K562 (cell line): ENCODE measurements at regions not wholly inside any gene's neighbourhood (a gene's known extent, or its start where the extent isn't known, plus 50 kb on each side); places are given as distances from the start of the nearest gene placed in this dataset.

Source experiments
- FIP1L1 ChIP-seq: fragments of 200-400 bp; formaldehyde crosslinking; IDR thresholded peaks from 2 replicates; pipeline ENCODE4 v1.6.1; 2018; ENCODE audit warnings: mild to moderate bottlenecking, low read depth, low read length; ENCODE audit not compliant: poor library complexity, severe bottlenecking
- KLF6 ChIP-seq: fragments of 250-450 bp; sonication (Bioruptor Pico); IDR thresholded peaks from 2 replicates; pipeline ENCODE4 v1.4.0; 2020; ENCODE audit warnings: mild to moderate bottlenecking, moderate library complexity, borderline replicate concordance
- MAFG ChIP-seq: fragments of 450-650 bp; conservative IDR thresholded peaks from 2 replicates; pipeline ENCODE4 v1.6.1; 2016; ENCODE audit warnings: missing genetic modification characterization, missing compliant biosample characterization
- POLR2A ChIP-seq: fragments of 450-650 bp; conservative IDR thresholded peaks from 2 replicates; pipeline ENCODE4 v1.6.1; 2016
- PTBP1 ChIP-seq: fragments of 200-400 bp; formaldehyde crosslinking; IDR thresholded peaks from 2 replicates; pipeline ENCODE4 v1.6.1; 2017; ENCODE audit warnings: low read depth, low read length
- SMAD4 ChIP-seq: fragments of 250-450 bp; sonication (Bioruptor Pico); conservative IDR thresholded peaks from 2 replicates; pipeline ENCODE4 v1.8.0; 2021; ENCODE audit warnings: inconsistent platforms, mild to moderate bottlenecking, moderate library complexity
- SREBF1 ChIP-seq: fragments of 150-350 bp; IDR thresholded peaks from 2 replicates; pipeline ENCODE4 v1.6.1; 2014; ENCODE audit warnings: antibody characterized with exemption, low read depth, low read length, borderline replicate concordance
- YY1 ChIP-seq, 3 experiments: IDR thresholded peaks; 2 replicates each; pipeline ENCODE4 v1.6.1; 2011; ENCODE audit warnings: low read length in 2 of 3, mild to moderate bottlenecking in 2 of 3, moderate library complexity in 2 of 3, borderline replicate concordance in 1 of 3, control low read depth in 1 of 3, low read depth in 1 of 3; ENCODE audit not compliant: insufficient read depth in 3 of 3, insufficient replicate concordance in 2 of 3, control insufficient read depth in 1 of 3, insufficient read length in 1 of 3; ENCODE audit errors: extremely low read depth in 1 of 3
- ZC3H8 ChIP-seq: fragments of 450-650 bp; IDR thresholded peaks from 2 replicates; pipeline ENCODE4 v1.6.1; 2017
- ZNF197 ChIP-seq: fragments of 200-800 bp; sonication (Bioruptor generic); IDR thresholded peaks from 2 replicates; pipeline ENCODE4 v1.6.1; 2016; ENCODE audit warnings: low read depth, missing genetic modification characterization, missing compliant biosample characterization
- TF ChIP-seq, protein P1 (sequence below), 2 experiments: fragments of 450-650 bp; IDR thresholded peaks; 2 replicates each; pipeline ENCODE4 v1.6.1; 2016; ENCODE audit warnings: mild to moderate bottlenecking in 2 of 2, borderline replicate concordance in 1 of 2, low read depth in 1 of 2, moderate library complexity in 1 of 2
- TF ChIP-seq, protein P2 (sequence below): fragments of 200-800 bp; sonication (Bioruptor generic); IDR thresholded peaks from 2 replicates; pipeline ENCODE4 v1.6.1; 2017; ENCODE audit warnings: missing genetic modification characterization, missing compliant biosample characterization
- TF ChIP-seq, protein P3 (sequence below): fragments of 450-650 bp; formaldehyde crosslinking; IDR thresholded peaks from 2 replicates; pipeline ENCODE4 v1.4.0; 2020; ENCODE audit warnings: mild to moderate bottlenecking
- TF ChIP-seq, protein P4 (sequence below): sonication (generic); formaldehyde crosslinking; IDR thresholded peaks from 2 replicates; pipeline ENCODE4 v1.8.1; 2022; ENCODE audit warnings: missing genetic modification reagents

DNA sequence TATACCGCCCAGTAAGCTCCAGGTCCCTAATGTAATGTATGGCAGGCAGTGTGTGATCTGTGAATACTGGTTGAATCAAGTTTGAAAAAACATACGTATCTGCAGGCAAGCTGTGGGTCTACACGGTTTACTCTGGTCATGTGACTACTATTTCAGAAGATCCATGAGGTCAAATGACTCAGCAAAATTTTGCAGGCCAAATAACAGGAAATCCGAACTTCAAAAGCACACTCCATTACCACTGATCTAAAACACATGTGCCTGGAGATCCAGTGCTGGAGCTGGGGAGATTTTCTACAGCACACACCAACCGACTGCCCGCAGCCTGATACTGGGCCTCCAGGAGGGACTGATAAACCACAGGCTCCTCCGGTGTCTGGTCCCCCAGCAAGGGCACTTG is 64.5 kb upstream of the SLC44A3 start (continued):
- TF ChIP-seq YY1 (IDR thresholded peaks at IDR 0.05; ENCODE audit: borderline replicate concordance in 1 of 3, control insufficient read depth in 1 of 3, extremely low read depth in 1 of 3, insufficient read depth in 3 of 3, insufficient read length in 1 of 3, insufficient replicate concordance in 2 of 3, low read depth in 1 of 3, low read length in 2 of 3) (no peak), MAFG (tag) (peak; percentile 99), ZNF197 (CRISPR knock-in tag) (no peak), PTBP1 (no peak), POLR2A (no peak), ZC3H8 (no peak), SMAD4 (peak; percentile 72; the same call in 1 of the 2 replicates), FIP1L1 (no peak), SREBF1 (no peak), KLF6 (no peak)
- TF ChIP-seq, protein P1, sequence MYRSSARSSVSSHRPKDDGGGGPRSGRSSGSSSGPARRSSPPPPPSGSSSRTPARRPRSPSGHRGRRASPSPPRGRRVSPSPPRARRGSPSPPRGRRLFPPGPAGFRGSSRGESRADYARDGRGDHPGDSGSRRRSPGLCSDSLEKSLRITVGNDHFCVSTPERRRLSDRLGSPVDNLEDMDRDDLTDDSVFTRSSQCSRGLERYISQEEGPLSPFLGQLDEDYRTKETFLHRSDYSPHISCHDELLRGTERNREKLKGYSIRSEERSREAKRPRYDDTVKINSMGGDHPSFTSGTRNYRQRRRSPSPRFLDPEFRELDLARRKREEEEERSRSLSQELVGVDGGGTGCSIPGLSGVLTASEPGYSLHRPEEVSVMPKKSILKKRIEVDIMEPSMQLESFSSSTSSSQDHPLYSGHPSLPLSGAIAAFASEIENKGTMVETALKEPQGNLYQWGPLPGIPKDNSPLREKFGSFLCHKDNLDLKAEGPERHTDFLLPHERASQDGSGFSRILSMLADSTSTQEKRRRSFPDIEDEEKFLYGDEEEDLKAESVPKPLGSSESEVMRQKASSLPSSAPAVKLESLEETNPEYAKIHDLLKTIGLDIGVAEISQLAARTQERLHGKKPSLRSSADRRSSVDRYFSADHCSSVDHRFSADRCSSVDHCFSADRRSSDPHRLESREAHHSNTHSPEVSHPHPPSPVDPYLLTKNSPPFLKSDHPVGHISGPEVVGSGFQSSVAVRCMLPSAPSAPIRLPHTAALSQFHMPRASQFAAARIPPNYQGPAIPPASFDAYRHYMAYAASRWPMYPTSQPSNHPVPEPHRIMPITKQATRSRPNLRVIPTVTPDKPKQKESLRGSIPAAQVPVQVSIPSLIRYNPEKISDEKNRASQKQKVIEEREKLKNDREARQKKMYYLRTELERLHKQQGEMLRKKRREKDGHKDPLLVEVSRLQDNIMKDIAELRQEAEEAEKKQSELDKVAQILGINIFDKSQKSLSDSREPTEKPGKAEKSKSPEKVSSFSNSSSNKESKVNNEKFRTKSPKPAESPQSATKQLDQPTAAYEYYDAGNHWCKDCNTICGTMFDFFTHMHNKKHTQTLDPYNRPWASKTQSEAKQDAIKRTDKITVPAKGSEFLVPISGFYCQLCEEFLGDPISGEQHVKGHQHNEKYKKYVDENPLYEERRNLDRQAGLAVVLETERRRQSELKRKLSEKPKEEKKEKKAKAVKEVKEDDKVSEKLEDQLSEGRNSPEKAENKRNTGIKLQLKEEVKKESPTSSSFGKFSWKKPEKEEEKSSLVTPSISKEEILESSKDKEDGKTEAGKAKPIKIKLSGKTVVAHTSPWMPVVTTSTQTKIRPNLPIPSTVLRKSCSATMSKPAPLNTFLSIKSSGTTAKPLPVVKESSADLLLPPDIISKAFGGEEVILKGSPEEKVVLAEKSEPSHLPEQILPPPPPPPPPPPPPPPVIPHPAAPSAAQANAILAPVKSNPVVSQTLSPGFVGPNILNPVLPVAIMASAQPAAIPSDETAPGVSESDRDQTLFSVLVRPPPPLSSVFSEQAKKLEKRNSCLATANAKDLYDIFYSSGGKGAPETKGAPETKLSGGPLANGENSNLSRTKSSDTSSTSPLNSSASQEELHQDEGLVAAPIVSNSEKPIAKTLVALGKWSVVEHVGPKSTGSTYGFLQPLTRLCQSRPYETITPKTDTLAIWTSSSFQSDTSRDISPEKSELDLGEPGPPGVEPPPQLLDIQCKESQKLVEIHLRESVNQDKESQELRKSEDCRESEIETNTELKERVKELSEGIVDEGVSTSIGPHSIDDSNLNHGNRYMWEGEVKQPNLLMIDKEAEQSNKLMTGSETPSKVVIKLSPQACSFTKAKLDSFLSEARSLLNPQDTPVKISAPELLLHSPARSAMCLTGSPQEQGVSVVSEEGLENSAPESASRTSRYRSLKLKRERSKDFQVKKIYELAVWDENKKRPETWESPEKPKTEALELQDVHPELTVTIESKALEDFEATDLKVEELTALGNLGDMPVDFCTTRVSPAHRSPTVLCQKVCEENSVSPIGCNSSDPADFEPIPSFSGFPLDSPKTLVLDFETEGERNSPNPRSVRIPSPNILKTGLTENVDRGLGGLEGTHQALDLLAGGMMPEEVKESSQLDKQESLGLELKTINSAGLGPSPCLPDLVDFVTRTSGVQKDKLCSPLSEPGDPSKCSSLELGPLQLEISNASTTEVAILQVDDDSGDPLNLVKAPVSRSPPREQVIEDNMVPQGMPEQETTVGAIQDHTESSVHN (IDR thresholded peaks at IDR 0.05; ENCODE audit: borderline replicate concordance in 1 of 2, low read depth in 1 of 2) = no peak
- TF ChIP-seq, protein P2, sequence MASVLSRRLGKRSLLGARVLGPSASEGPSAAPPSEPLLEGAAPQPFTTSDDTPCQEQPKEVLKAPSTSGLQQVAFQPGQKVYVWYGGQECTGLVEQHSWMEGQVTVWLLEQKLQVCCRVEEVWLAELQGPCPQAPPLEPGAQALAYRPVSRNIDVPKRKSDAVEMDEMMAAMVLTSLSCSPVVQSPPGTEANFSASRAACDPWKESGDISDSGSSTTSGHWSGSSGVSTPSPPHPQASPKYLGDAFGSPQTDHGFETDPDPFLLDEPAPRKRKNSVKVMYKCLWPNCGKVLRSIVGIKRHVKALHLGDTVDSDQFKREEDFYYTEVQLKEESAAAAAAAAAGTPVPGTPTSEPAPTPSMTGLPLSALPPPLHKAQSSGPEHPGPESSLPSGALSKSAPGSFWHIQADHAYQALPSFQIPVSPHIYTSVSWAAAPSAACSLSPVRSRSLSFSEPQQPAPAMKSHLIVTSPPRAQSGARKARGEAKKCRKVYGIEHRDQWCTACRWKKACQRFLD (CRISPR knock-in tag) = no peak
- TF ChIP-seq, protein P3, sequence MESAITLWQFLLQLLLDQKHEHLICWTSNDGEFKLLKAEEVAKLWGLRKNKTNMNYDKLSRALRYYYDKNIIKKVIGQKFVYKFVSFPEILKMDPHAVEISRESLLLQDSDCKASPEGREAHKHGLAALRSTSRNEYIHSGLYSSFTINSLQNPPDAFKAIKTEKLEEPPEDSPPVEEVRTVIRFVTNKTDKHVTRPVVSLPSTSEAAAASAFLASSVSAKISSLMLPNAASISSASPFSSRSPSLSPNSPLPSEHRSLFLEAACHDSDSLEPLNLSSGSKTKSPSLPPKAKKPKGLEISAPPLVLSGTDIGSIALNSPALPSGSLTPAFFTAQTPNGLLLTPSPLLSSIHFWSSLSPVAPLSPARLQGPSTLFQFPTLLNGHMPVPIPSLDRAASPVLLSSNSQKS (CRISPR knock-in tag) = no peak
- TF ChIP-seq, protein P4, sequence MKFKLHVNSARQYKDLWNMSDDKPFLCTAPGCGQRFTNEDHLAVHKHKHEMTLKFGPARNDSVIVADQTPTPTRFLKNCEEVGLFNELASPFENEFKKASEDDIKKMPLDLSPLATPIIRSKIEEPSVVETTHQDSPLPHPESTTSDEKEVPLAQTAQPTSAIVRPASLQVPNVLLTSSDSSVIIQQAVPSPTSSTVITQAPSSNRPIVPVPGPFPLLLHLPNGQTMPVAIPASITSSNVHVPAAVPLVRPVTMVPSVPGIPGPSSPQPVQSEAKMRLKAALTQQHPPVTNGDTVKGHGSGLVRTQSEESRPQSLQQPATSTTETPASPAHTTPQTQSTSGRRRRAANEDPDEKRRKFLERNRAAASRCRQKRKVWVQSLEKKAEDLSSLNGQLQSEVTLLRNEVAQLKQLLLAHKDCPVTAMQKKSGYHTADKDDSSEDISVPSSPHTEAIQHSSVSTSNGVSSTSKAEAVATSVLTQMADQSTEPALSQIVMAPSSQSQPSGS (CRISPR knock-in tag) = no peak
